GM12878 (cell line): ENCODE measurements at regions not wholly inside any gene's neighbourhood (a gene's known extent, or its start where the extent isn't known, plus 50 kb on each side); places are given as distances from the start of the nearest gene placed in this dataset.

Source experiments
- ASH2L ChIP-seq: fragments of 300-600, 200-600 bp; sonication (generic); IDR thresholded peaks from 2 replicates; pipeline ENCODE4 v1.6.1; 2017; ENCODE audit warnings: low read depth, mild to moderate bottlenecking, borderline replicate concordance
- BRCA1 ChIP-seq: IDR thresholded peaks from 2 replicates; pipeline ENCODE4 v1.6.1; 2011; ENCODE audit warnings: low read depth, low read length, improper control_type of control experiment
- CEBPB ChIP-seq, 2 experiments: fragments of 150-350 bp in 1 of 2; IDR thresholded peaks; 2 replicates each; pipeline ENCODE4 v1.6.1; 2012 to 2014; ENCODE audit warnings: low read depth in 2 of 2, low read length in 2 of 2, borderline replicate concordance in 1 of 2, inconsistent platforms in 1 of 2
- ELK1 ChIP-seq: IDR thresholded peaks from 2 replicates; pipeline ENCODE4 v1.6.1; 2012; ENCODE audit warnings: low read depth, low read length, improper control_type of control experiment
- ETV6 ChIP-seq, 2 experiments: fragments of 450-650 bp in 1 of 2; IDR thresholded peaks in 1 of 2; conservative IDR thresholded peaks in 1 of 2; 2 replicates each; pipeline ENCODE4 v1.6.1; 2014; ENCODE audit warnings: antibody characterized with exemption in 1 of 2, borderline replicate concordance in 1 of 2, low read depth in 1 of 2, mild to moderate bottlenecking in 1 of 2, moderate library complexity in 1 of 2
- HSF1 ChIP-seq: fragments of 150-350 bp; IDR thresholded peaks from 2 replicates; pipeline ENCODE4 v1.6.1; 2014; ENCODE audit warnings: mild to moderate bottlenecking, low read depth, low read length
- IKZF2 ChIP-seq, 2 experiments: fragments of 450-650 bp; IDR thresholded peaks; 2 replicates each; pipeline ENCODE4 v1.6.1; 2017; ENCODE audit warnings: mild to moderate bottlenecking in 2 of 2, moderate library complexity in 2 of 2
- IRF4 ChIP-seq: IDR thresholded peaks from 2 replicates; pipeline ENCODE4 v1.6.1; 2011; ENCODE audit warnings: low read depth, low read length
- MTA2 ChIP-seq: fragments of 450-650 bp; IDR thresholded peaks from 2 replicates; pipeline ENCODE4 v1.6.1; 2016; ENCODE audit warnings: low read depth, mild to moderate bottlenecking, moderate library complexity
- NBN ChIP-seq: fragments of 450-650 bp; IDR thresholded peaks from 2 replicates; pipeline ENCODE4 v1.6.1; 2016
- SPI1 ChIP-seq: IDR thresholded peaks from 2 replicates; pipeline ENCODE4 v1.6.1; 2011; ENCODE audit warnings: low read depth, mild to moderate bottlenecking, low read length, moderate library complexity, borderline replicate concordance; ENCODE audit not compliant: insufficient read depth
- TCF3 ChIP-seq: IDR thresholded peaks from 2 replicates; pipeline ENCODE4 v1.6.1; 2012; ENCODE audit warnings: low read depth, mild to moderate bottlenecking, low read length, borderline replicate concordance; ENCODE audit not compliant: insufficient read depth
- TF ChIP-seq, protein P1 (sequence below): fragments of 450-650 bp; IDR thresholded peaks from 2 replicates; pipeline ENCODE4 v1.6.1; 2018; ENCODE audit warnings: borderline replicate concordance, mild to moderate bottlenecking; ENCODE audit not compliant: partially characterized antibody

GRCh38 chr3:159030138-159030670 lies 228.3 kb downstream of the MFSD1 start (continued):
- TF ChIP-seq HSF1 (no peak), ASH2L (no peak), MTA2 (no peak), BRCA1 (no peak), SPI1 (no peak), IRF4 (no peak), TCF3 (no peak), IKZF2 (IDR thresholded peaks at IDR 0.05) (no peak), NBN (no peak), CEBPB (IDR thresholded peaks at IDR 0.05; ENCODE audit: borderline replicate concordance in 1 of 2, low read depth in 2 of 2, low read length in 2 of 2) (no peak), ETV6 (conservative IDR thresholded peaks at IDR 0.05 in 1 of 2, IDR thresholded peaks at IDR 0.05 in 1 of 2; ENCODE audit: borderline replicate concordance in 1 of 2, low read depth in 1 of 2) (no peak), ELK1 (no peak)
- TF ChIP-seq, protein P1, sequence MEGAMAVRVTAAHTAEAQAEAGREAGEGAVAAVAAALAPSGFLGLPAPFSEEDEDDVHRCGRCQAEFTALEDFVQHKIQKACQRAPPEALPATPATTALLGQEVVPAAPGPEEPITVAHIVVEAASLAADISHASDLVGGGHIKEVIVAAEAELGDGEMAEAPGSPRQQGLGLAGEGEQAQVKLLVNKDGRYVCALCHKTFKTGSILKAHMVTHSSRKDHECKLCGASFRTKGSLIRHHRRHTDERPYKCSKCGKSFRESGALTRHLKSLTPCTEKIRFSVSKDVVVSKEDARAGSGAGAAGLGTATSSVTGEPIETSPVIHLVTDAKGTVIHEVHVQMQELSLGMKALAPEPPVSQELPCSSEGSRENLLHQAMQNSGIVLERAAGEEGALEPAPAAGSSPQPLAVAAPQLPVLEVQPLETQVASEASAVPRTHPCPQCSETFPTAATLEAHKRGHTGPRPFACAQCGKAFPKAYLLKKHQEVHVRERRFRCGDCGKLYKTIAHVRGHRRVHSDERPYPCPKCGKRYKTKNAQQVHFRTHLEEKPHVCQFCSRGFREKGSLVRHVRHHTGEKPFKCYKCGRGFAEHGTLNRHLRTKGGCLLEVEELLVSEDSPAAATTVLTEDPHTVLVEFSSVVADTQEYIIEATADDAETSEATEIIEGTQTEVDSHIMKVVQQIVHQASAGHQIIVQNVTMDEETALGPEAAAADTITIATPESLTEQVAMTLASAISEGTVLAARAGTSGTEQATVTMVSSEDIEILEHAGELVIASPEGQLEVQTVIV, result no peak
